Effector memory CD4-positive, alpha-beta T cell (primary cell): ENCODE measurements at regions not wholly inside any gene's neighbourhood (a gene's known extent, or its start where the extent isn't known, plus 50 kb on each side); places are given as distances from the start of the nearest gene placed in this dataset.

Experiments
- DNase-seq, 3 donors: peaks; one replicate each; pipeline ENCODE4 v3.0.0-alpha.2; 2020
- H3K27ac ChIP-seq: 2 replicates; pipeline ENCODE4 v1.7.0; 2013; ENCODE audit warnings: mild to moderate bottlenecking, low read length, moderate library complexity; ENCODE audit not compliant: insufficient read depth, poor library complexity, severe bottlenecking
- H3K27me3 ChIP-seq: replicated peaks from 2 replicates; pipeline ENCODE4 v1.7.0; 2013; ENCODE audit warnings: mild to moderate bottlenecking, low read length; ENCODE audit not compliant: insufficient read depth, control insufficient read depth, poor library complexity, severe bottlenecking
- H3K36me3 ChIP-seq: 2 replicates; pipeline ENCODE4 v1.7.0; 2013; ENCODE audit warnings: mild to moderate bottlenecking, low read length, moderate library complexity; ENCODE audit not compliant: control insufficient read depth, insufficient read depth
- H3K4me1 ChIP-seq: 2 replicates; pipeline ENCODE4 v1.7.0; 2013; ENCODE audit warnings: low read length, mild to moderate bottlenecking; ENCODE audit not compliant: control insufficient read depth, insufficient read depth, poor library complexity, severe bottlenecking
- H3K4me3 ChIP-seq: 2 replicates; pipeline ENCODE4 v1.7.0; 2013; ENCODE audit warnings: low read length, low read depth, mild to moderate bottlenecking; ENCODE audit not compliant: insufficient read depth, poor library complexity, severe bottlenecking
- H3K9me3 ChIP-seq: 2 replicates; pipeline ENCODE4 v1.7.0; 2013; ENCODE audit warnings: mild to moderate bottlenecking, low read length, moderate library complexity; ENCODE audit not compliant: control insufficient read depth

- Histone ChIP-seq H3K4me1 (no peaks in the 10 kb centered on the region), H3K4me3 (no peak overlapping the region), H3K27me3 (no peaks in the 10 kb centered on the region), H3K9me3 (no peaks in the 10 kb centered on the region), H3K36me3 (no peaks in the 10 kb centered on the region), H3K27ac (no peak overlapping the region)
- no peak for DNase-seq
Measured at GRCh38 chr4:180680305-180680704, 1562.9 kb upstream of the TENM3 start.

DNA sequence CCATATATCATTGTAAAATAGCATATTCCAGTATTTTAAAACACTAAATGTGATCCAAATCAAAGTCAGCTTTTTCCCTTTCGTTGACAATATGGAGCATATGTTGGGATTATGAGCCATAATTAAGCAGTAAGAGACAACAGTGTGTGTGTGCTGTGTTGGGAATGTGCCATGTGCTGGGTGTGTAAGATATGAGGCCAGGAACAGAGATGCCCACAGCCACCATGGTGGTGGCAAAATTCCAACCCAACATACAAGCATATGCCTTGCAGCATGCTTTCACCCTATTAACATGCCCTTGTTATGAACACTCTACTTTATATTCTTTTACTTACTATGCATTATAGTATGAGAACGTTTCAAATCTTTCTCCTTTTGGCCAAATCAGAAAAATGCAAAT lies 1560.4 kb upstream of the TENM3 start:
- Histone ChIP-seq H3K36me3 (no peaks in the 10 kb centered on the region), H3K27ac (no peak overlapping the region), H3K4me1 (no peaks in the 10 kb centered on the region), H3K27me3 (no peaks in the 10 kb centered on the region), H3K4me3 (no peak overlapping the region), H3K9me3 (no peaks in the 10 kb centered on the region)
- DNase-seq, result no peak

DNA sequence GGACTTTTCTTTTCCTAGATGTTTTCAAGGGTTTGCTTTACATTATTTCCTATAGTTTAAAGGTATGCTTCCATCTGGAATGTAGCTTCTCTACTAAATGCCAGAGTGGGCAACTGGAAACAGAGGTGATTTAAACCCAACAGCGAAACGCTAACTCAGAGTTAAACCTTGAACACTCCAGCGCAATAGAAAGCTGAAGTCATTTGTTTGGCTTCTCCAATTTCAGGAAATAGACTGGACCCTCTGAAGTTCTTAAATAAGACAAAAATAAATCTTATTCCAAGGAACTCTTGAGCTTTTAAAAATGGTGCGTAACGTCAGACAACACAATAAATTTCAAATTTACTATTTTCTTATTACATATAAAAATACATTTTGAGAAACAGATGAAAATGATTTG lies 1560.0 kb upstream of the TENM3 start:
- H3K36me3 ChIP-seq, result no peaks in the 10 kb centered on the region
- no peaks in the 10 kb centered on the region for H3K9me3 ChIP-seq
- no peaks in the 10 kb centered on the region for H3K27me3 ChIP-seq
- no peak overlapping the region for H3K4me3 ChIP-seq
- no peak overlapping the region for H3K27ac ChIP-seq
- no peak for DNase-seq
- H3K4me1 ChIP-seq, result no peaks in the 10 kb centered on the region

- Histone ChIP-seq H3K4me3 (no peak overlapping the region), H3K27me3 (no peaks in the 10 kb centered on the region), H3K9me3 (no peaks in the 10 kb centered on the region), H3K4me1 (no peaks in the 10 kb centered on the region), H3K36me3 (no peaks in the 10 kb centered on the region), H3K27ac (no peak overlapping the region)
- DNase-seq, result no peak
Measured at GRCh38 chr4:180688480-180688879, 1554.7 kb upstream of the TENM3 start.

DNA sequence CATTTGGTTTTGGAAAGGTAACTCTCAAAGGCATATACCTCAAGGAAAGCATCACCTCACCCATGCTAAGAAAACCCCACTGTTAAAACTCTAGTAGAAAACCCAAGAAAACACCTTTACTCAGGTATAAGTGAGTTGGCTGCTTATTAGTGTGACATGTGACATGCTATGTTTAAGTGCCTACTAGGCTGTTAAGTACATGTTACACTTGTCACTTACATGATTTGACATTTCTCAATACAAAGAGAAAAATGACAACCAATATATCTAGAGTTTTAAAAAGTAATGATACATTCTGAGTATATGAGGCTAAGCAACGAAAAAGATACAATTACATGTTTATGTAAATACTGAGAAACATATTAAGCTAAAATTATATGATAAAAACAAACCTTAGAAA lies 1548.3 kb upstream of the TENM3 start:
- no peak for DNase-seq
- Histone ChIP-seq H3K4me3 (no peak overlapping the region), H3K4me1 (no peaks in the 10 kb centered on the region), H3K27me3 (no peaks in the 10 kb centered on the region), H3K9me3 (no peaks in the 10 kb centered on the region), H3K36me3 (no peaks in the 10 kb centered on the region), H3K27ac (no peak overlapping the region)

DNA sequence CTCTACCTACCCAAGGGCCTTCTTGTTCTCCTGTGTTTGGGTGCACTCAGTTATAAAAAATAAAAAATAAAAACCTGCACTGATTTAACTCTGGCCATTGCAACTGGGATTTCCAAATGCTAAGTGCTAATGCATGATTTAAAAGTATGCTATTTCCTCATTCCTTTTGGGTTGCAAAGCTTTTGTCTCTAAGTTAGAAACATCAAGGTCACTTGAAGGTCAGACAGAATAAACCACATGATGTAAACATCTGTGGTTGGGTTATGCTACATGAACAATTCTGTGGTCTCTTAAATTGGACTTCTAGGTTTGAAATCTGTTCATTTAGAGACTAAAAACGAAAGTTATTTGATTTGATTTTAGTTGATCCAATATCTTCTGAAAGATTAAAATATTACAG lies 1547.4 kb upstream of the TENM3 start:
- Histone ChIP-seq H3K4me3 (no peak overlapping the region), H3K27me3 (no peaks in the 10 kb centered on the region), H3K9me3 (no peaks in the 10 kb centered on the region), H3K27ac (no peak overlapping the region), H3K4me1 (no peaks in the 10 kb centered on the region), H3K36me3 (no peaks in the 10 kb centered on the region)
- no peak for DNase-seq

DNA sequence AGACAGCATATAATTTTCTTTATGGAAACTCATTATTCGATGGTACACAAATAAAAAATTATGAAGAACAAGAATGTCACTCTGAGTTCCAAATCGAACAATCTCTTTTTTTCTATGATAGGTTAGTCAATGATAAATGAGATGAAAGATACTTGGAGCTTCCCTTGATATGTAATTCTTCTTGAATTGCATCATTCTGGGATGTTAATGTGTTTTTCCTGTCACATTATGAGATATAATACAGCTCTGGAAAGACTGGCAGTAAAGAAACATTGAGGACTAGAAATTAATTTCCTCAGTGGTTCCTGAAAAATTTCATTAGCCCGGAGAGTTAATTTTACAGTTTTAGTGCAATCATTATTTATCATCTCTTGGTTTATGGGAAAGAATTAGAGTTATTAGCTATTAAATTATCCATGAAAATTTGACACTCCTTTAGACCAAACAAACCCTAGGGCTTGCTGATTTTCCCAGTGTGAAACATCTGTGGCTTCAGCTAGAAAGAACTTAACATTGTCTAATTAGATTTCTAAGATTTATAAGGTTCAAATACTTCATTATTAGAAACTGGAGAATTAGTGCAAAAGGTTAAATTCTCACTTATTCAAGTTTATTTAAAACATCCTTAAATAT lies 1546.6 kb upstream of the TENM3 start:
- no peak for DNase-seq
- no peaks in the 10 kb centered on the region for H3K27me3 ChIP-seq
- no peak overlapping the region for H3K27ac ChIP-seq
- H3K36me3 ChIP-seq, result no peaks in the 10 kb centered on the region
- H3K9me3 ChIP-seq, result no peaks in the 10 kb centered on the region
- H3K4me1 ChIP-seq, result no peaks in the 10 kb centered on the region
- H3K4me3 ChIP-seq, result no peak overlapping the region

- Histone ChIP-seq H3K27me3 (no peaks in the 10 kb centered on the region), H3K36me3 (no peaks in the 10 kb centered on the region), H3K9me3 (no peaks in the 10 kb centered on the region), H3K27ac (no peak overlapping the region), H3K4me1 (no peaks in the 10 kb centered on the region), H3K4me3 (no peak overlapping the region)
- DNase-seq, result no peak
Measured at GRCh38 chr4:180698550-180699195, 1544.5 kb upstream of the TENM3 start.

DNA sequence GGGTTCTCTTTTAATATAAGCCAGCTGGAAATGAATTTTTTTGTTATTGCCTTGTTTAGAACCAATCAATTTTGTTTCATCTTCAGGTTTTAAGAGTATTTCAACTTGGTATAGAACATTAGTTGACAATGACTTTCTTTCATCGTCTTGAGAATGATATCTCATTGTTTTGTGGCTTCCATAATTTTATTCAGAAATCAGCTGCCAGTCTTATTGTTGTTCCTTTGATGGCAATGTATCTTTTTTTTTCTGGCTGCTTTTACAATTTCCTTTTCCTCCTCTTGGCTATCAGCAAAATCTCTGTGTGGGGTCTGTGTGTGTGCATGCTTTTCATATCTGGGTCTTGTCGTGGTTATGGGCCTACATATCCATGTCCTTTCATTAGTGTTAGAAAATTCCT lies 1536.4 kb upstream of the TENM3 start:
- Histone ChIP-seq H3K36me3 (no peaks in the 10 kb centered on the region), H3K27me3 (no peaks in the 10 kb centered on the region), H3K4me3 (no peak overlapping the region), H3K4me1 (no peaks in the 10 kb centered on the region), H3K9me3 (no peaks in the 10 kb centered on the region), H3K27ac (no peak overlapping the region)
- DNase-seq, result no peak

DNA sequence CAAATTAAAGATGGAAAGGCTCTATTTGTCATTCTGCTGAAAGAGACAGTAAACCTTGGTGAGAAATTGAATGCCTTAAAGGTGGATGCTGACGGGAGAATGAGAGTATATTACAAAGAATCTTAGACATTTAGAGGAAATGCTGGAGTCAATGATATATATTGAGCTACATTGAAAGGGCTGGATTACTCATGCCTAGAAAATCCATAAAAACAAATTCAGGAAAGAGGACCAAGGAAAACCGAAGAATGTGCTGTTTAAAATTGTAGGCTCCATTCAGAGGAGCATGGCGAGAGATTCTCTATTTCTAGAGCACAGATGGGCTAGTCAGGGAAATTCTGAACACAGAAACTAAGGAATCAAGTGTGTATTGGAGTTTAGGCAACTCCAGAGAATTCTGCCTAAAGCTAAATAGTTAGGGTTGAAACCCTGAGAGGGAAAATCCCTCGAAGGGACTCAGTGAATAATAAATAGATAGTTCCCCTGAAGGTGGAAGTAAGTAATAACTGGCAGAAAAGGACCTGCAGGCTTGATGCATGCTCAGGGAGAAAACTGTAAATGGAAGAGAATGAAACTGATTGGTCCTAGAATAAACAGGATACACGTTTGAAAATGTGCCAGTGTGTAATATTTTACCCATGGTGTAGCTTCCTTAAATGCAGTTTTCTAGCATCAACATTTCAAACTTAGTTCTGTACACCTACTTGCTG lies 1532.4 kb upstream of the TENM3 start:
- Histone ChIP-seq H3K4me1 (no peaks in the 10 kb centered on the region), H3K9me3 (no peaks in the 10 kb centered on the region), H3K27ac (no peak overlapping the region), H3K4me3 (no peak overlapping the region), H3K36me3 (no peaks in the 10 kb centered on the region), H3K27me3 (no peaks in the 10 kb centered on the region)
- DNase-seq, result no peak
